HepG2 (cell line): ENCODE measurements at regions not wholly inside any gene's neighbourhood (a gene's known extent, or its start where the extent isn't known, plus 50 kb on each side); places are given as distances from the start of the nearest gene placed in this dataset.

ENCODE experiments used
- ATAC-seq: fragments of 200-7000 bp; cut with Tn5 transposase; 3 replicates; pipeline ENCODE4 v1.9.1; 2020; ENCODE audit warnings: mild to moderate bottlenecking, moderate library complexity
- BruUV-seq: library from RNA; stranded (reverse); fragments of 400-500 nt; replicated peaks from 2 replicates; lab custom pipeline; 2021; lab: Mats Ljungman, UMichigan
- CTCF ChIA-PET: fragments of 300-600 bp; formaldehyde crosslinking; extraction: SDS; loops from one replicate; lab custom pipeline; 2021; ENCODE audit warnings: low total read pairs, inconsistent platforms, low intra/inter-chr PET ratio; lab: Yijun Ruan, JAX
- POLR2A ChIA-PET: fragments of 350-600 bp; sonication (Branson Sonifier 250); formaldehyde crosslinking; loops from one replicate; lab custom pipeline; 2020; ENCODE audit warnings: antibody characterized with exemption, inconsistent platforms; lab: Yijun Ruan, JAX
- DNase-seq: peaks from one replicate; pipeline ENCODE4 v3.0.0-alpha.2; 2015; ENCODE audit warnings: low spot score
- FAIRE-seq: peaks from 3 replicates; lab custom pipeline; 2011; peaks lifted over from hg19 to GRCh38; lab: Jason Lieb, UNC
- H2AFZ ChIP-seq: one replicate; pipeline ENCODE4 v1.6.1; 2011; ENCODE audit warnings: low read length, inconsistent platforms
- H3K27ac ChIP-seq: fragments of 300-600 bp; 3 replicates; pipeline ENCODE4 v1.8.0; 2011; ENCODE audit warnings: mixed run types, mild to moderate bottlenecking, mixed read lengths, low read length, inconsistent platforms; ENCODE audit not compliant: insufficient read depth; ENCODE audit errors: extremely low read length
- H3K27me3 ChIP-seq, 2 experiments: fragments of 200-600 bp in 1 of 2; 2 replicates in 1 of 2; 3 replicates in 1 of 2; pipeline versions ENCODE4 v1.6.0 to v1.8.0; 2011; ENCODE audit warnings: low read length in 2 of 2, mild to moderate bottlenecking in 2 of 2, moderate library complexity in 2 of 2, inconsistent platforms in 1 of 2; ENCODE audit not compliant: insufficient read depth in 2 of 2, control insufficient read depth in 1 of 2
- H3K36me3 ChIP-seq, 2 experiments: fragments of 200-600 bp in 1 of 2; replicated peaks in 1 of 2; 2 replicates in 1 of 2; 3 replicates in 1 of 2; pipeline versions ENCODE4 v1.5.1 to v1.8.0; 2011; ENCODE audit warnings: low read length in 2 of 2, inconsistent platforms in 1 of 2; ENCODE audit not compliant: insufficient read depth in 2 of 2, control insufficient read depth in 1 of 2
- H3K4me1 ChIP-seq: 2 replicates; pipeline ENCODE4 v1.5.1; 2012; ENCODE audit warnings: low read length, inconsistent platforms; ENCODE audit not compliant: insufficient read depth
- H3K4me2 ChIP-seq: 2 replicates; pipeline ENCODE4 v1.6.0; 2011; ENCODE audit warnings: low read depth, low read length, inconsistent platforms
- H3K4me3 ChIP-seq, 3 experiments: fragments of 200-600 bp in 1 of 3; sonication (generic), shearing (Covaris generic) in 1 of 3; replicated peaks in 1 of 3; 2 replicates each; pipeline ENCODE4 v1.5.1; 2011 to 2016; ENCODE audit warnings: low read length in 3 of 3, inconsistent platforms in 2 of 3, low read depth in 2 of 3, mild to moderate bottlenecking in 2 of 3, control low read depth in 1 of 3, mixed read lengths in 1 of 3; ENCODE audit not compliant: insufficient read depth in 1 of 3
- H3K79me2 ChIP-seq: one replicate; pipeline ENCODE4 v1.6.1; 2011; ENCODE audit warnings: low read length, inconsistent platforms; ENCODE audit not compliant: insufficient read depth
- H3K9ac ChIP-seq: 2 replicates; pipeline ENCODE4 v1.6.0; 2011; ENCODE audit warnings: mild to moderate bottlenecking, low read depth, low read length, inconsistent platforms; ENCODE audit not compliant: insufficient read depth
- H3K9me3 ChIP-seq: 2 replicates; pipeline ENCODE4 v1.5.1; 2012; ENCODE audit warnings: mild to moderate bottlenecking, low read length
- H4K20me1 ChIP-seq: 2 replicates; pipeline ENCODE4 v1.6.0; 2011; ENCODE audit warnings: inconsistent platforms, mild to moderate bottlenecking, low read length, moderate library complexity; ENCODE audit not compliant: insufficient read depth
- CAMTA2 ChIP-seq: sonication (generic); formaldehyde crosslinking; IDR thresholded peaks from 2 replicates; pipeline ENCODE4 v1.4.0; 2020; ENCODE audit warnings: mild to moderate bottlenecking, missing genetic modification reagents, borderline replicate concordance
- ETV6 ChIP-seq: sonication (generic); formaldehyde crosslinking; conservative IDR thresholded peaks from 2 replicates; pipeline ENCODE4 v1.4.0; 2020; ENCODE audit warnings: missing genetic modification reagents
- LBX2 ChIP-seq: sonication (generic); formaldehyde crosslinking; IDR thresholded peaks from 2 replicates; pipeline ENCODE4 v1.5.0; 2020; ENCODE audit warnings: missing genetic modification reagents, mild to moderate bottlenecking, borderline replicate concordance
- MIXL1 ChIP-seq: IDR thresholded peaks from 2 replicates; pipeline ENCODE4 v1.6.1; 2016
- MLXIP ChIP-seq: sonication (generic); formaldehyde crosslinking; IDR thresholded peaks from 2 replicates; pipeline ENCODE4 v1.9.0; 2021; ENCODE audit warnings: missing genetic modification reagents, borderline replicate concordance
- RFXAP ChIP-seq: sonication (generic); formaldehyde crosslinking; IDR thresholded peaks from 2 replicates; pipeline ENCODE4 v1.4.0; 2020; ENCODE audit warnings: missing genetic modification reagents, borderline replicate concordance
- XBP1 ChIP-seq: sonication (generic); formaldehyde crosslinking; IDR thresholded peaks from 2 replicates; pipeline ENCODE4 v1.5.0; 2020; ENCODE audit warnings: missing genetic modification reagents
- YY1 ChIP-seq: IDR thresholded peaks from 2 replicates; pipeline ENCODE4 v1.6.1; 2011; ENCODE audit warnings: low read length, low read depth, moderate library complexity, mild to moderate bottlenecking; ENCODE audit not compliant: insufficient read depth, insufficient replicate concordance
- ZBTB42 ChIP-seq: sonication (generic); formaldehyde crosslinking; IDR thresholded peaks from 2 replicates; pipeline ENCODE4 v1.5.0; 2020; ENCODE audit warnings: mild to moderate bottlenecking, missing genetic modification reagents
- ZKSCAN8 ChIP-seq: IDR thresholded peaks from 2 replicates; pipeline ENCODE4 v1.6.1; 2016; ENCODE audit warnings: borderline replicate concordance, missing genetic modification reagents, missing compliant biosample characterization
- ZNF230 ChIP-seq: sonication (generic); formaldehyde crosslinking; IDR thresholded peaks from 2 replicates; pipeline ENCODE4 v1.4.0; 2020; ENCODE audit warnings: mild to moderate bottlenecking, missing genetic modification reagents
- ZNF468 ChIP-seq: sonication (generic); formaldehyde crosslinking; IDR thresholded peaks from 2 replicates; pipeline ENCODE4 v1.8.0; 2022; ENCODE audit warnings: mild to moderate bottlenecking, moderate library complexity, missing genetic modification reagents
- ZNF704 ChIP-seq: sonication (generic); formaldehyde crosslinking; IDR thresholded peaks from 2 replicates; pipeline ENCODE4 v1.8.1; 2023; ENCODE audit warnings: mild to moderate bottlenecking, inconsistent platforms, moderate library complexity, missing genetic modification reagents, borderline replicate concordance
- ZNF839 ChIP-seq: sonication (generic); formaldehyde crosslinking; IDR thresholded peaks from 2 replicates; pipeline ENCODE4 v1.4.0; 2020; ENCODE audit warnings: missing genetic modification reagents, mild to moderate bottlenecking, borderline replicate concordance
- ZNF850 ChIP-seq: sonication (generic); formaldehyde crosslinking; conservative IDR thresholded peaks from 2 replicates; pipeline ENCODE4 v1.9.0; 2021; ENCODE audit warnings: mild to moderate bottlenecking, missing genetic modification reagents
- WGBS: methylation state at CpG from one replicate; pipeline ENCODE4 v1.1.6; 2017; ENCODE audit warnings: low lambda C conversion rate; 5-methylcytosine and 5-hydroxymethylcytosine counted together
- in situ Hi-C: cut with HindIII; loops from 2 replicates; pipeline ENCODE4 v1.10.0; 2017; ENCODE audit warnings: low pct_unique_long_range_greater_than_20kb; ENCODE audit not compliant: extremely low pct_ligation_motif_present
- intact Hi-C: fragments of 100-400 bp; cut with micrococcal nuclease; formaldehyde crosslinking; loops from one replicate; pipeline ENCODE4 v1.10.0; 2022; ENCODE audit not compliant: unreplicated experiment
- TF ChIP-seq, protein P1 (sequence below): sonication (generic); formaldehyde crosslinking; IDR thresholded peaks from 2 replicates; pipeline ENCODE4 v1.4.0; 2020; ENCODE audit warnings: missing genetic modification reagents
- TF ChIP-seq, protein P2 (sequence below): sonication (generic); formaldehyde crosslinking; IDR thresholded peaks from 2 replicates; pipeline ENCODE4 v1.8.1; 2023; ENCODE audit warnings: mild to moderate bottlenecking, missing genetic modification reagents
- TF ChIP-seq, protein P3 (sequence below): IDR thresholded peaks from 2 replicates; pipeline ENCODE4 v1.6.1; 2016

DNA sequence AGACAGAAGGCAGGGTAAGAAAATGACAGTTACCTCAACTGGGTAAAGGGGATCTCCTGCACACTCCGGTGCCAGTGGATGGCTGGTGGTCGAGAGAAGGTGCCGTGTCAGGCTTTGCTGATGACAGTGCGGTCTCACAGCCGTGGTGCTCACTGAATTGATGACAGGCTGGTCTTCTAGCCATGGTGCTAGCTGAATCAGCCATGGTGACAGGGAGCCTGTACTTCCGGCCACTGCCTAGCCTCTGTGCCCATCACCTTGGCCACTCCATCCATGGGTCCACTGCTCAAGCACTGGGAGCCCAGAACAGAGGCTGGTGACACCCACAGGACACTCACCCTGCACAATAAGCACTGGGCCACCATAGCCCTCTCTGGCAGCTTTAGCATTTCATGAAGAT, 315.9 kb downstream of the FBXO15 start:
- Histone ChIP-seq H4K20me1 (no peaks in the 10 kb centered on the region), H3K4me1 (no peaks in the 10 kb centered on the region), H3K36me3 (no peaks in the 10 kb centered on the region), H3K27me3 (peaks cover 0 to 17% of the 10 kb centered on the region in 2 experiments; a peak in 1 of 5 replicates), H3K9me3 (no peaks in the 10 kb centered on the region), H3K79me2 (no peaks in the 10 kb centered on the region), H3K4me2 (no peak overlapping the region), H3K9ac (no peak overlapping the region), H3K27ac (no peak overlapping the region), H2AFZ (no peak overlapping the region), H3K4me3 (no peak overlapping the region)
- ChIA-PET CTCF (no interaction called here), POLR2A (no interaction called here)
- WGBS, result 0% methylated on average over 1 of the region's 6 CpGs
- intact Hi-C loops, result no loop called here
- in situ Hi-C loops, result no loop called here
- no TSS peak for BruUV-seq
- no peak for DNase-seq
- no peak for FAIRE-seq
- ATAC-seq, result no peak
- TF ChIP-seq ZKSCAN8 (CRISPR knock-in tag) (no peak), RFXAP (CRISPR knock-in tag) (no peak), MIXL1 (CRISPR knock-in tag) (no peak), ZNF850 (CRISPR knock-in tag) (no peak), CAMTA2 (CRISPR knock-in tag) (no peak), XBP1 (CRISPR knock-in tag) (no peak), ZNF704 (CRISPR knock-in tag) (no peak), MLXIP (CRISPR knock-in tag) (no peak), ZNF468 (CRISPR knock-in tag) (no peak), LBX2 (CRISPR knock-in tag) (no peak), ZNF230 (CRISPR knock-in tag) (no peak), ETV6 (no peak), ZBTB42 (no peak), YY1 (no peak), ZNF839 (CRISPR knock-in tag) (no peak)
- TF ChIP-seq, protein P1, sequence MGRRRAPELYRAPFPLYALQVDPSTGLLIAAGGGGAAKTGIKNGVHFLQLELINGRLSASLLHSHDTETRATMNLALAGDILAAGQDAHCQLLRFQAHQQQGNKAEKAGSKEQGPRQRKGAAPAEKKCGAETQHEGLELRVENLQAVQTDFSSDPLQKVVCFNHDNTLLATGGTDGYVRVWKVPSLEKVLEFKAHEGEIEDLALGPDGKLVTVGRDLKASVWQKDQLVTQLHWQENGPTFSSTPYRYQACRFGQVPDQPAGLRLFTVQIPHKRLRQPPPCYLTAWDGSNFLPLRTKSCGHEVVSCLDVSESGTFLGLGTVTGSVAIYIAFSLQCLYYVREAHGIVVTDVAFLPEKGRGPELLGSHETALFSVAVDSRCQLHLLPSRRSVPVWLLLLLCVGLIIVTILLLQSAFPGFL (CRISPR knock-in tag), result no peak
- TF ChIP-seq, protein P2, sequence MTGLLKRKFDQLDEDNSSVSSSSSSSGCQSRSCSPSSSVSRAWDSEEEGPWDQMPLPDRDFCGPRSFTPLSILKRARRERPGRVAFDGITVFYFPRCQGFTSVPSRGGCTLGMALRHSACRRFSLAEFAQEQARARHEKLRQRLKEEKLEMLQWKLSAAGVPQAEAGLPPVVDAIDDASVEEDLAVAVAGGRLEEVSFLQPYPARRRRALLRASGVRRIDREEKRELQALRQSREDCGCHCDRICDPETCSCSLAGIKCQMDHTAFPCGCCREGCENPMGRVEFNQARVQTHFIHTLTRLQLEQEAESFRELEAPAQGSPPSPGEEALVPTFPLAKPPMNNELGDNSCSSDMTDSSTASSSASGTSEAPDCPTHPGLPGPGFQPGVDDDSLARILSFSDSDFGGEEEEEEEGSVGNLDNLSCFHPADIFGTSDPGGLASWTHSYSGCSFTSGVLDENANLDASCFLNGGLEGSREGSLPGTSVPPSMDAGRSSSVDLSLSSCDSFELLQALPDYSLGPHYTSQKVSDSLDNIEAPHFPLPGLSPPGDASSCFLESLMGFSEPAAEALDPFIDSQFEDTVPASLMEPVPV (CRISPR knock-in tag), result no peak
- TF ChIP-seq, protein P3, sequence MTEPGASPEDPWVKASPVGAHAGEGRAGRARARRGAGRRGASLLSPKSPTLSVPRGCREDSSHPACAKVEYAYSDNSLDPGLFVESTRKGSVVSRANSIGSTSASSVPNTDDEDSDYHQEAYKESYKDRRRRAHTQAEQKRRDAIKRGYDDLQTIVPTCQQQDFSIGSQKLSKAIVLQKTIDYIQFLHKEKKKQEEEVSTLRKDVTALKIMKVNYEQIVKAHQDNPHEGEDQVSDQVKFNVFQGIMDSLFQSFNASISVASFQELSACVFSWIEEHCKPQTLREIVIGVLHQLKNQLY (CRISPR knock-in tag), result no peak
